SK-N-SH treated with all-trans-retinoic acid at 6 μM for 48 hours (cell line): ENCODE measurements at regions not wholly inside any gene's neighbourhood (a gene's known extent, or its start where the extent isn't known, plus 50 kb on each side); places are given as distances from the start of the nearest gene placed in this dataset.

Experiments used
- GLIS3 ChIP-seq: fragments of 250-450 bp; sonication (Bioruptor Pico); IDR thresholded peaks from 2 replicates; pipeline ENCODE4 v1.5.0; 2020; ENCODE audit warnings: mild to moderate bottlenecking, moderate library complexity
- POU6F1 ChIP-seq: fragments of 250-450 bp; sonication (Bioruptor Pico); IDR thresholded peaks from 2 replicates; pipeline ENCODE4 v1.8.0; 2021; ENCODE audit warnings: low read depth, mild to moderate bottlenecking, moderate library complexity, borderline replicate concordance
- TSHZ2 ChIP-seq: fragments of 250-450 bp; sonication (Bioruptor Pico); IDR thresholded peaks from 2 replicates; pipeline ENCODE4 v1.5.0; 2020; ENCODE audit warnings: mild to moderate bottlenecking, moderate library complexity
- ZFP3 ChIP-seq: fragments of 250-450 bp; sonication (Bioruptor Pico); IDR thresholded peaks from 2 replicates; pipeline ENCODE4 v1.5.0; 2020; ENCODE audit warnings: mild to moderate bottlenecking, moderate library complexity
- ZNF70 ChIP-seq: fragments of 450-650 bp; formaldehyde crosslinking; IDR thresholded peaks from 2 replicates; pipeline ENCODE4 v1.5.0; 2020; ENCODE audit warnings: mild to moderate bottlenecking, moderate library complexity
- TF ChIP-seq, protein P1 (sequence below): fragments of 250-450 bp; sonication (Bioruptor Pico); IDR thresholded peaks from 2 replicates; pipeline ENCODE4 v1.8.0; 2020; ENCODE audit warnings: mild to moderate bottlenecking, moderate library complexity, borderline replicate concordance

GRCh38 chr7:17396692-17397091 is 98.2 kb downstream of the AHR start:
- no peak for TF ChIP-seq GLIS3
- TF ChIP-seq, protein P1, sequence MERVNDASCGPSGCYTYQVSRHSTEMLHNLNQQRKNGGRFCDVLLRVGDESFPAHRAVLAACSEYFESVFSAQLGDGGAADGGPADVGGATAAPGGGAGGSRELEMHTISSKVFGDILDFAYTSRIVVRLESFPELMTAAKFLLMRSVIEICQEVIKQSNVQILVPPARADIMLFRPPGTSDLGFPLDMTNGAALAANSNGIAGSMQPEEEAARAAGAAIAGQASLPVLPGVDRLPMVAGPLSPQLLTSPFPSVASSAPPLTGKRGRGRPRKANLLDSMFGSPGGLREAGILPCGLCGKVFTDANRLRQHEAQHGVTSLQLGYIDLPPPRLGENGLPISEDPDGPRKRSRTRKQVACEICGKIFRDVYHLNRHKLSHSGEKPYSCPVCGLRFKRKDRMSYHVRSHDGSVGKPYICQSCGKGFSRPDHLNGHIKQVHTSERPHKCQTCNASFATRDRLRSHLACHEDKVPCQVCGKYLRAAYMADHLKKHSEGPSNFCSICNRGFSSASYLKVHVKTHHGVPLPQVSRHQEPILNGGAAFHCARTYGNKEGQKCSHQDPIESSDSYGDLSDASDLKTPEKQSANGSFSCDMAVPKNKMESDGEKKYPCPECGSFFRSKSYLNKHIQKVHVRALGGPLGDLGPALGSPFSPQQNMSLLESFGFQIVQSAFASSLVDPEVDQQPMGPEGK (CRISPR knock-in tag) = no peak
- no peak for TF ChIP-seq POU6F1 (CRISPR knock-in tag)
- no peak for TF ChIP-seq TSHZ2 (CRISPR knock-in tag)
- no peak for TF ChIP-seq ZFP3
- no peak for TF ChIP-seq ZNF70 (CRISPR knock-in tag)
